HPDE6-E6E7 (cell line): ENCODE measurements at regions not wholly inside any gene's neighbourhood (a gene's known extent, or its start where the extent isn't known, plus 50 kb on each side); places are given as distances from the start of the nearest gene placed in this dataset.

Experiments
- DNase-seq: peaks from one replicate; pipeline ENCODE4 v3.0.0; 2011; ENCODE audit warnings: missing footprints; ENCODE audit errors: extremely low spot score

- no peak for DNase-seq
Measured at GRCh38 chr15:97786741-97787140, 173.8 kb upstream of the ARRDC4 start.

- DNase-seq = no peak
Measured at GRCh38 chr15:97790180-97790579, 170.3 kb upstream of the ARRDC4 start.

GRCh38 chr15:97791824-97792792, 168.4 kb upstream of the ARRDC4 start:
- no peak for DNase-seq

GRCh38 chr15:97804950-97805349, 155.6 kb upstream of the ARRDC4 start:
- no peak for DNase-seq

GRCh38 chr15:97806766-97807165, 153.7 kb upstream of the ARRDC4 start:
- no peak for DNase-seq

GRCh38 chr15:97815835-97816234, 144.7 kb upstream of the ARRDC4 start:
- no peak for DNase-seq

GRCh38 chr15:97817276-97817890, 143.1 kb upstream of the ARRDC4 start:
- DNase-seq = no peak

GRCh38 chr15:97836003-97836402, 124.5 kb upstream of the ARRDC4 start:
- DNase-seq = no peak

- DNase-seq = no peak
Measured at GRCh38 chr15:97837896-97838295, 122.6 kb upstream of the ARRDC4 start.

- DNase-seq = no peak
Measured at GRCh38 chr15:97838606-97839210, 121.8 kb upstream of the ARRDC4 start.

GRCh38 chr15:97840501-97840900, 120.0 kb upstream of the ARRDC4 start:
- DNase-seq = no peak

GRCh38 chr15:97841558-97841957, 118.9 kb upstream of the ARRDC4 start:
- DNase-seq = no peak

- DNase-seq = no peak
Measured at GRCh38 chr15:97849183-97849582, 111.3 kb upstream of the ARRDC4 start.

GRCh38 chr15:97858296-97858695, 102.2 kb upstream of the ARRDC4 start:
- DNase-seq = no peak

- no peak for DNase-seq
Measured at GRCh38 chr15:97861529-97862260, 98.8 kb upstream of the ARRDC4 start.

- DNase-seq = no peak
Measured at GRCh38 chr15:97866959-97867358, 93.5 kb upstream of the ARRDC4 start.

GRCh38 chr15:97867870-97868269, 92.6 kb upstream of the ARRDC4 start:
- no peak for DNase-seq

GRCh38 chr15:97868981-97869380, 91.5 kb upstream of the ARRDC4 start:
- DNase-seq = no peak

GRCh38 chr15:97870771-97871170, 89.7 kb upstream of the ARRDC4 start:
- no peak for DNase-seq

GRCh38 chr15:97874139-97874538, 86.4 kb upstream of the ARRDC4 start:
- no peak for DNase-seq

GRCh38 chr15:97875025-97875512, 85.4 kb upstream of the ARRDC4 start:
- DNase-seq = no peak
